H1 (cell line): ENCODE measurements at regions not wholly inside any gene's neighbourhood (a gene's known extent, or its start where the extent isn't known, plus 50 kb on each side); places are given as distances from the start of the nearest gene placed in this dataset.

ENCODE experiments used
- BACH1 ChIP-seq: IDR thresholded peaks from 2 replicates; pipeline ENCODE4 v1.6.1; 2012; ENCODE audit warnings: low read length, improper control_type of control experiment
- JUND ChIP-seq: IDR thresholded peaks from 2 replicates; pipeline ENCODE4 v1.6.1; 2011; ENCODE audit warnings: mild to moderate bottlenecking, improper control_type of control experiment, low read length
- POU5F1 ChIP-seq: IDR thresholded peaks from 2 replicates; pipeline ENCODE4 v1.6.1; 2011; ENCODE audit warnings: low read depth, mild to moderate bottlenecking, low read length, moderate library complexity
- TF ChIP-seq, protein P1 (sequence below): IDR thresholded peaks from 2 replicates; pipeline ENCODE4 v1.6.1; 2011; ENCODE audit warnings: low read depth, mild to moderate bottlenecking, low read length; ENCODE audit not compliant: insufficient read depth
- TF ChIP-seq, protein P2 (sequence below): IDR thresholded peaks from 2 replicates; pipeline ENCODE4 v1.6.1; 2012; ENCODE audit warnings: inconsistent platforms

DNA sequence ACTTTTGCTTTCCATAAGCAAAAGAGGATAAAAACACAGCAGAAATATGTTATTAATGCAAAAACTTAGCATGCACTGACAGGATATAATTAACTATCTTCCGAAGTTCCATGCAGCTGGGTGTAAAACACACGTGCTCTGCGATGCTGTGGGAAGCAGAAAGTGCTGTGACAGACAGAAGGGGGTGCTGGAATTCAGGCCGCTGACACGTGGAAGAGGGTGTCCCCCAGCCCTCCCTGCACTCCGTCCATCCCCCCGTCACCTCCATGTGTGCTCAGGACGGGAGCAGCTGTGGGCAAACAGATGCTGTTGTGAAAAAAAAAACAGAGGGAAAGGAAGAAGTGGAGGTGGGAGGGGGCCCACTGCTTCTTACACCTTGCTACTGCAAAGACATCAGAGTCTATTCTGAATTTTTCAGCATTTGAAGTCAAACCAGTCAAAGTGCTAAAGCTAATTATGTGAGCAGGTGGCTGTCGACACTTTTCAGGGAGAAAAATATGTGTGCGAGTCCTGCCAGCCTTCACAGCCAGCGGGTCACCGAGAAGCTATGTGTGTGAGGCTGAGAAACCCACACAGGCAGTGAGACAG is 175.9 kb upstream of the AFDN start (continued):
- TF ChIP-seq POU5F1 (no peak), BACH1 (no peak), JUND (no peak)
- TF ChIP-seq, protein P1, sequence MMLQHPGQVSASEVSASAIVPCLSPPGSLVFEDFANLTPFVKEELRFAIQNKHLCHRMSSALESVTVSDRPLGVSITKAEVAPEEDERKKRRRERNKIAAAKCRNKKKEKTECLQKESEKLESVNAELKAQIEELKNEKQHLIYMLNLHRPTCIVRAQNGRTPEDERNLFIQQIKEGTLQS, result no peak
- TF ChIP-seq, protein P2, sequence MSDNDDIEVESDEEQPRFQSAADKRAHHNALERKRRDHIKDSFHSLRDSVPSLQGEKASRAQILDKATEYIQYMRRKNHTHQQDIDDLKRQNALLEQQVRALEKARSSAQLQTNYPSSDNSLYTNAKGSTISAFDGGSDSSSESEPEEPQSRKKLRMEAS, result peak; percentile 52; the same call in 1 of the 2 replicates
